CD4-positive, alpha-beta T cell treated with Interleukin-10 for 1 hour (primary cell): ENCODE measurements at regions not wholly inside any gene's neighbourhood (a gene's known extent, or its start where the extent isn't known, plus 50 kb on each side); places are given as distances from the start of the nearest gene placed in this dataset.

Source experiments
- DNase-seq: peaks from one replicate; pipeline ENCODE4 v3.0.0-alpha.2; 2020

GRCh38 chr3:40997711-40998519 lies 201.4 kb upstream of the CTNNB1 start:
- DNase-seq = no peak

- no peak for DNase-seq
These were observed 199.6 kb upstream of the CTNNB1 start for GRCh38 chr3:40999682-41000081.

GRCh38 chr3:41000471-41000870 lies 198.8 kb upstream of the CTNNB1 start:
- DNase-seq = no peak

GRCh38 chr3:41001556-41001955 lies 197.7 kb upstream of the CTNNB1 start:
- DNase-seq = no peak

GRCh38 chr3:41002104-41002503 lies 197.2 kb upstream of the CTNNB1 start:
- no peak for DNase-seq

GRCh38 chr3:41007399-41007798 lies 191.9 kb upstream of the CTNNB1 start:
- DNase-seq = no peak

GRCh38 chr3:41011854-41012253 lies 187.5 kb upstream of the CTNNB1 start:
- DNase-seq = no peak

- no peak for DNase-seq
These were observed 180.4 kb upstream of the CTNNB1 start for GRCh38 chr3:41018855-41019254.

GRCh38 chr3:41024031-41024836 lies 175.1 kb upstream of the CTNNB1 start:
- DNase-seq = no peak

GRCh38 chr3:41026394-41027177 lies 172.7 kb upstream of the CTNNB1 start:
- DNase-seq = no peak

GRCh38 chr3:41029356-41029755 lies 169.9 kb upstream of the CTNNB1 start:
- DNase-seq = no peak

- DNase-seq = no peak
These were observed 169.1 kb upstream of the CTNNB1 start for GRCh38 chr3:41030220-41030619.

GRCh38 chr3:41031401-41031800 lies 167.9 kb upstream of the CTNNB1 start:
- no peak for DNase-seq

GRCh38 chr3:41033956-41034519 lies 165.3 kb upstream of the CTNNB1 start:
- no peak for DNase-seq

- DNase-seq = no peak
These were observed 163.8 kb upstream of the CTNNB1 start for GRCh38 chr3:41035456-41036022.

- no peak for DNase-seq
These were observed 161.5 kb upstream of the CTNNB1 start for GRCh38 chr3:41037651-41038334.

GRCh38 chr3:41040256-41040655 lies 159.0 kb upstream of the CTNNB1 start:
- no peak for DNase-seq

GRCh38 chr3:41041462-41041861 lies 157.8 kb upstream of the CTNNB1 start:
- DNase-seq = no peak

- DNase-seq = no peak
These were observed 157.4 kb upstream of the CTNNB1 start for GRCh38 chr3:41041899-41042298.

GRCh38 chr3:41044523-41044922 lies 154.8 kb upstream of the CTNNB1 start:
- DNase-seq = no peak

GRCh38 chr3:41045491-41045890 lies 153.8 kb upstream of the CTNNB1 start:
- DNase-seq = no peak

GRCh38 chr3:41050144-41050543 lies 149.2 kb upstream of the CTNNB1 start:
- no peak for DNase-seq
